HCT116 (cell line): ENCODE measurements at regions not wholly inside any gene's neighbourhood (a gene's known extent, or its start where the extent isn't known, plus 50 kb on each side); places are given as distances from the start of the nearest gene placed in this dataset.

Experiments
- ATF3 ChIP-seq: IDR thresholded peaks from 2 replicates; pipeline ENCODE4 v1.6.1; 2012
- CBX3 ChIP-seq: IDR thresholded peaks from 2 replicates; pipeline ENCODE4 v1.6.1; 2012; ENCODE audit warnings: low read depth
- EGR1 ChIP-seq: IDR thresholded peaks from 2 replicates; pipeline ENCODE4 v1.6.1; 2012; ENCODE audit warnings: low read depth
- EZH2 ChIP-seq: fragments of 200-600 bp; sonication (generic); IDR thresholded peaks from 2 replicates; pipeline ENCODE4 v1.6.1; 2017; ENCODE audit warnings: antibody characterized with exemption, mixed run types
- EZH2phosphoT487 ChIP-seq: fragments of 200-600 bp; IDR thresholded peaks from 2 replicates; pipeline ENCODE4 v1.6.1; 2018; ENCODE audit warnings: antibody characterized with exemption, borderline replicate concordance
- JUND ChIP-seq: IDR thresholded peaks from 2 replicates; pipeline ENCODE4 v1.6.1; 2012
- REST ChIP-seq: IDR thresholded peaks from 2 replicates; pipeline ENCODE4 v1.6.1; 2012; ENCODE audit warnings: low read depth
- SP1 ChIP-seq: IDR thresholded peaks from 2 replicates; pipeline ENCODE4 v1.6.1; 2012; ENCODE audit warnings: low read depth
- SRF ChIP-seq: IDR thresholded peaks from 2 replicates; pipeline ENCODE4 v1.6.1; 2012; ENCODE audit warnings: low read depth
- ZFX ChIP-seq: fragments of 450-650 bp; IDR thresholded peaks from 2 replicates; pipeline ENCODE4 v1.6.1; 2017

DNA sequence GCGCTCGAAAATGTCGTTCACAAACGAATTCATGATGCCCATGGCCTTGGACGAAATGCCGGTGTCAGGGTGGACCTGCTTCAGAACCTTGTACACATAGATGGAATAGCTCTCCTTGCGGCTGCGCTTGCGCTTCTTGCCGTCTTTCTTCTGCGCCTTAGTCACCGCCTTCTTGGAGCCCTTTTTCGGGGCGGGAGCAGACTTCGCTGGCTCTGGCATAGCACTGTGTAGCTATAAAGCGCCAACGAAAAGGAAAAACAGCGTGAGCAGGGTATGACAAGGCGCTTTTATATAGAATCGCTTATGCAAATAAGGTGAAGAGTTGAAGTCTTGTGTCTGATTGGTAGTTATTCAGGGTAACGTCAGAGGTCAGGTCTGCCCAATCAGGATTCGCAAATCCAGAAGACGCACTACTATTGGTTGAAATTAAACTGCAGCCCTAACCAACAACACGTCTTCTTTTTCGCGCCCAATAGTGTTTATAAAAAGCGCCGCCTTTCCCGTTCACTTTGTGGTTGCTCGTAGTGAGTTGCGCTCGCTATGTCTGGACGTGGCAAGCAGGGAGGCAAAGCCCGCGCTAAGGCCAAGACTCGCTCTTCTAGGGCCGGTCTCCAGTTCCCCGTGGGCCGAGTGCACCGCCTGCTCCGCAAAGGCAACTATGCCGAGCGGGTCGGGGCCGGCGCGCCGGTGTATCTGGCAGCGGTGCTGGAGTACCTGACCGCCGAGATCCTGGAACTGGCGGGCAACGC lies 114.8 kb upstream of the PRSS16 start (continued):
- TF ChIP-seq ATF3 (no peak), SP1 (peak; percentile 97), REST (no peak), SRF (no peak; the same call in 1 of the 2 replicates), CBX3 (peak; percentile 76), ZFX (peak; percentile 50; the same call in 1 of the 2 replicates), JUND (peak; percentile 45; the same call in 1 of the 2 replicates), EGR1 (no peak), EZH2 (no peak), EZH2phosphoT487 (no peak)
